ENCODE measurements at regions not wholly inside any gene's neighbourhood (a gene's known extent, or its start where the extent isn't known, plus 50 kb on each side); places are given as distances from the start of the nearest gene placed in this dataset.

DNA sequence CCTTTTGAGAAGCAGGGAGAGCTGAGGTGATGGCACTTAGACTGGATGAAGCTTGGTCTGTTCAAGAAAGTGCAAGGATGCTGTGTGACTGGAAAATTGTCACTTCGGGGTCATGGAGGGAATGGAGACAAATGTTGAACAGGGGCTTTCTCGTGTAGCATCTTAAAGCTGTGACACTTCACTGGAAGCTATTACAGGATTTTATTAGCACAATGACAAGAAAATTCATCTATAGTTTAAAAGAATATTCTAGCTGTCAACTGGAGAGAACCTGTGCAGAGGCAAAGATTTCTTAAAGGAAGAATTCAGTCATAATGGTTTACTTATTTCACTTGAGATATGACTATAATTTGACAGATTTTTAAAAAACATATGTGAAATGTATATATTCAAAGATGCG is 963.9 kb upstream of the ZEB2 start:
- no peak for TF ChIP-seq POLR2A (IDR thresholded peaks at IDR 0.05)
- TF ChIP-seq, protein P1, sequence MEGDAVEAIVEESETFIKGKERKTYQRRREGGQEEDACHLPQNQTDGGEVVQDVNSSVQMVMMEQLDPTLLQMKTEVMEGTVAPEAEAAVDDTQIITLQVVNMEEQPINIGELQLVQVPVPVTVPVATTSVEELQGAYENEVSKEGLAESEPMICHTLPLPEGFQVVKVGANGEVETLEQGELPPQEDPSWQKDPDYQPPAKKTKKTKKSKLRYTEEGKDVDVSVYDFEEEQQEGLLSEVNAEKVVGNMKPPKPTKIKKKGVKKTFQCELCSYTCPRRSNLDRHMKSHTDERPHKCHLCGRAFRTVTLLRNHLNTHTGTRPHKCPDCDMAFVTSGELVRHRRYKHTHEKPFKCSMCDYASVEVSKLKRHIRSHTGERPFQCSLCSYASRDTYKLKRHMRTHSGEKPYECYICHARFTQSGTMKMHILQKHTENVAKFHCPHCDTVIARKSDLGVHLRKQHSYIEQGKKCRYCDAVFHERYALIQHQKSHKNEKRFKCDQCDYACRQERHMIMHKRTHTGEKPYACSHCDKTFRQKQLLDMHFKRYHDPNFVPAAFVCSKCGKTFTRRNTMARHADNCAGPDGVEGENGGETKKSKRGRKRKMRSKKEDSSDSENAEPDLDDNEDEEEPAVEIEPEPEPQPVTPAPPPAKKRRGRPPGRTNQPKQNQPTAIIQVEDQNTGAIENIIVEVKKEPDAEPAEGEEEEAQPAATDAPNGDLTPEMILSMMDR (IDR thresholded peaks at IDR 0.05), result no peak
- Histone ChIP-seq H3K4me3 (no peak overlapping the region), H3K4me1 (replicated peaks in 1 of 2) (no peaks in the 10 kb centered on the region), H3K27me3 (no peaks in the 10 kb centered on the region), H3K9me3 (replicated peaks in 1 of 3) (no peaks in the 10 kb centered on the region), H3K27ac (no peak overlapping the region), H3K36me3 (replicated peaks in 1 of 2) (no peaks in the 10 kb centered on the region)
- no peak for DNase-seq
- WGBS, 4 donors, result 78 to 88% (median 83%) methylated on average over 3 of the region's 3 CpGs
- intact Hi-C loops (cut with DNase I), result no loop called here

DNA sequence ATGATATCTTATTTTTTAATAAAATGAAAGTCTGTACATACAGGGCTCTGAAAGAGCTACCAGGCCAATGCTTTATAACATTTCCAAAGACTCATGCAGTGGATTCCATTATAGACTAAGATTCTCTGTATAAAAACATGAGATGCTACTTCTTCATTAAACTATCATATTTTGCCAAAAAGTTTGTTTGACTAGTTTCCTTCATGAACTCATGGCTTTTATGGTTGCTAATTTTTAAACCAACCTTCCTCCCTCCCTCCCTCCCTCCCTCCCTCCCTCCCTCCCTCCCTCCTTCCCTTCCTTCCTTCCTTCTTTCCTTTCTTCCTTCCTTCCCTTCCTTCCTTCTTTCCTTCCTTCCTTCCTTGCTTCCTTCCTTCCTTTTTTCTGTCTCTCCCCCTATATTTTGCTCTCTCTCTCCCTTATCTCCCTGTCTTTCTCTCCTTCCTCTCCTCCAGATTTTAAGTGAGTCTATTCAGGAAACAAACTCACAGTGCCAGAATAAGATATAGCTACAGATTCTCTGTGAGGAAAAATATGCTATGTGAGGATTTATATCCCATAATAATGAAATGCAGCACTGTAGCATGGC is 961.5 kb upstream of the ZEB2 start:
- TF ChIP-seq, protein P1 (IDR thresholded peaks at IDR 0.05), result no peak
- no peak for TF ChIP-seq POLR2A (IDR thresholded peaks at IDR 0.05)
- H3K36me3 ChIP-seq (replicated peaks in 1 of 2), result no peaks in the 10 kb centered on the region
- intact Hi-C loops (cut with DNase I), result no loop called here

DNA sequence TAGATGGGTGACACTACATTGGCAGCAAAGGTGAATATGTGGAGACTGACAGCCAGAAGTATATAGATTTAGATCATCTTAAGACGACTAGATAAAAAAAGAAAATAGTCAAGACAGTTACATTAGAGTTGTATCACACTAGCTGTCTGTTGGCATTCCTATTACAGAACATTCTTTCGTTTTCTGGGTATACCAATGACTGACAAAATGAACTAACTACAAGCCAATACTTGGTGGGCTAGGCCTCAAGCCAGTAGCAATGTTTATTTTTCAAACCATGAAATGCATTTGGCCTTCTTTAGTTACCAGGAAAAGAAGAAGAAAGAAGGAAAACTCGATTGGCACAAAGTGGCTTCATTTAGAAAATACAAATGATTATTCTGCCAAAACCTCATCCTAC is 944.9 kb upstream of the ZEB2 start:
- Histone ChIP-seq H3K27me3 (no peaks in the 10 kb centered on the region), H3K4me3 (no peak overlapping the region), H3K36me3 (replicated peaks in 1 of 2) (no peaks in the 10 kb centered on the region), H3K4me1 (replicated peaks in 1 of 2) (no peaks in the 10 kb centered on the region), H3K9me3 (replicated peaks in 1 of 3) (no peaks in the 10 kb centered on the region), H3K27ac (no peak overlapping the region)
- 77 to 84% (median 82%) methylated on average over 3 of the region's 3 CpGs for whole genome bisulfite sequencing, 4 donors
- intact Hi-C loops (cut with DNase I), result no loop called here
- DNase-seq, result no peak
- TF ChIP-seq, protein P1 (IDR thresholded peaks at IDR 0.05), result no peak

More for the DNA sequence above, 961.5 kb upstream of the ZEB2 start:
- Histone ChIP-seq H3K4me1 (replicated peaks in 1 of 2) (no peaks in the 10 kb centered on the region), H3K27ac (no peak overlapping the region), H3K4me3 (no peak overlapping the region), H3K27me3 (no peaks in the 10 kb centered on the region), H3K9me3 (replicated peaks in 1 of 3) (no peaks in the 10 kb centered on the region)
- DNase-seq, result no peak

DNA sequence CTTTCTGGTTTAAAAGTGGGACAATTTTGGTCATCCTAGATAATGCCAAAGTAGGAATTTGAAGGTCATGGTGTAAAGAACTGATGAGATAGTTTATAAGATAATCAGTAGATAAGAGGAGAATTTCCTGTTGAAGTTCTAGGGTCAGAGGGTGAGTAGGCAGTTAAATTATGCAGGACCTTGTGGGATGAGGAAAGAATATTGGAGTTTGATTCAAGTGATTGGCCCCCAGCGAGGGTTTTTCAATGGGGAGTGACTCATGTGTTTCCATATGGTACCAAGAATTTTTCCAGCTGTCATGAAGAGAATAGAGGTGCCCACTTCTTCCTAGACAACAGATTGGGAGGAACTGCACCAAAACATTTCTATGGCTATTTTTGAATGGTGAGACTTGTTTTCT is 940.2 kb upstream of the ZEB2 start:
- H3K27me3 ChIP-seq, result no peaks in the 10 kb centered on the region
- no peak for TF ChIP-seq POLR2A (IDR thresholded peaks at IDR 0.05)
- TF ChIP-seq, protein P1 (IDR thresholded peaks at IDR 0.05), result no peak
- H3K4me1 ChIP-seq (replicated peaks in 1 of 2), result no peaks in the 10 kb centered on the region
- no peak for DNase-seq
- no peaks in the 10 kb centered on the region for H3K9me3 ChIP-seq (replicated peaks in 1 of 3)
- no peaks in the 10 kb centered on the region for H3K36me3 ChIP-seq (replicated peaks in 1 of 2)
- no peak overlapping the region for H3K27ac ChIP-seq
- no peak overlapping the region for H3K4me3 ChIP-seq
- intact Hi-C loops (cut with DNase I), result no loop called here
- 29 to 44% (median 36%) methylated on average over 1 of the region's 1 CpG for WGBS, 4 donors
